ENCODE measurements at regions not wholly inside any gene's neighbourhood (a gene's known extent, or its start where the extent isn't known, plus 50 kb on each side); places are given as distances from the start of the nearest gene placed in this dataset.

GRCh38 chr2:129276978-129277584, 702.4 kb upstream of the RAB6C start:
- H3K27me3 ChIP-seq: no peaks in the 10 kb centered on the region
- no peaks in the 10 kb centered on the region for H3K36me3 ChIP-seq
- H3K4me1 ChIP-seq: no peaks in the 10 kb centered on the region
- TF ChIP-seq POLR2A (IDR thresholded peaks at IDR 0.05) (no peak), CTCF (IDR thresholded peaks at IDR 0.05) (no peak)
- H3K9me3 ChIP-seq: no peaks in the 10 kb centered on the region
- no peak for DNase-seq
- no peak overlapping the region for H3K4me3 ChIP-seq (replicated peaks in 1 of 3)
- WGBS, 2 donors: 81 to 85% methylated on average over 5 of the region's 5 CpGs
- intact Hi-C loops (cut with DNase I): no loop called here
- no peak overlapping the region for H3K27ac ChIP-seq

- H3K9me3 ChIP-seq: no peaks in the 10 kb centered on the region
- no peaks in the 10 kb centered on the region for H3K27me3 ChIP-seq
- no peaks in the 10 kb centered on the region for H3K4me1 ChIP-seq
- TF ChIP-seq CTCF (IDR thresholded peaks at IDR 0.05) (no peak), POLR2A (IDR thresholded peaks at IDR 0.05) (no peak)
- H3K27ac ChIP-seq: no peak overlapping the region
- no peaks in the 10 kb centered on the region for H3K36me3 ChIP-seq
- intact Hi-C loops (cut with DNase I): no loop called here
- 96 to 97% methylated on average over 2 of the region's 2 CpGs for WGBS, 2 donors
- no peak overlapping the region for H3K4me3 ChIP-seq (replicated peaks in 1 of 3)
- no peak for DNase-seq
Measured at GRCh38 chr2:129277585-129277981, 701.9 kb upstream of the RAB6C start.

- intact Hi-C loops (cut with DNase I): no loop called here
- Histone ChIP-seq H3K9me3 (no peaks in the 10 kb centered on the region), H3K36me3 (no peaks in the 10 kb centered on the region), H3K27me3 (no peaks in the 10 kb centered on the region), H3K4me1 (no peaks in the 10 kb centered on the region), H3K4me3 (replicated peaks in 1 of 3) (no peak overlapping the region), H3K27ac (no peak overlapping the region)
- TF ChIP-seq CTCF (IDR thresholded peaks at IDR 0.05): no peak
- no peak for TF ChIP-seq POLR2A (IDR thresholded peaks at IDR 0.05)
- 58 to 62% methylated on average over 5 of the region's 5 CpGs for WGBS, 2 donors
- DNase-seq: peak in 1 of 2 donors; percentile 6
Measured at GRCh38 chr2:129281791-129282530, 697.5 kb upstream of the RAB6C start.

GRCh38 chr2:129285012-129285411, 694.5 kb upstream of the RAB6C start:
- no peaks in the 10 kb centered on the region for H3K4me1 ChIP-seq
- no peak overlapping the region for H3K27ac ChIP-seq
- TF ChIP-seq POLR2A (IDR thresholded peaks at IDR 0.05): no peak
- TF ChIP-seq CTCF (IDR thresholded peaks at IDR 0.05): no peak
- H3K9me3 ChIP-seq: no peaks in the 10 kb centered on the region
- no peaks in the 10 kb centered on the region for H3K36me3 ChIP-seq
- intact Hi-C loops (cut with DNase I): no loop called here
- DNase-seq: no peak
- H3K27me3 ChIP-seq: no peaks in the 10 kb centered on the region
- H3K4me3 ChIP-seq (replicated peaks in 1 of 3): no peak overlapping the region

- 0 to 2% methylated on average over 1 of the region's 1 CpG for WGBS, 2 donors
Measured at GRCh38 chr2:129293326-129293725, 686.1 kb upstream of the RAB6C start.

More at GRCh38 chr2:129293326-129293725, 686.1 kb upstream of the RAB6C start:
- intact Hi-C loops (cut with DNase I): no loop called here
- Histone ChIP-seq H3K4me3 (replicated peaks in 1 of 3) (no peak overlapping the region), H3K4me1 (peaks cover 13 to 17% of the 10 kb centered on the region in 2 donors), H3K27me3 (no peaks in the 10 kb centered on the region), H3K9me3 (no peaks in the 10 kb centered on the region), H3K27ac (no peak overlapping the region), H3K36me3 (no peaks in the 10 kb centered on the region)
- no peak for DNase-seq
- no peak for TF ChIP-seq POLR2A (IDR thresholded peaks at IDR 0.05)
- no peak for TF ChIP-seq CTCF (IDR thresholded peaks at IDR 0.05)

Data from thyroid gland (tissue), 4 donors.